Heart left ventricle (tissue), 16 donors: ENCODE measurements at regions not wholly inside any gene's neighbourhood (a gene's known extent, or its start where the extent isn't known, plus 50 kb on each side); places are given as distances from the start of the nearest gene placed in this dataset.

Source experiments
- ATAC-seq, 4 donors: fragments of 200-7000 bp; cut with Tn5 transposase; one replicate each; pipeline ENCODE4 v1.9.1; 2020 to 2022; ENCODE audit warnings: moderate library complexity in 4 of 4, mild to moderate bottlenecking in 3 of 4, moderate number of reproducible peaks in 1 of 4
- DNase-seq, 5 donors: peaks; one replicate each; pipeline ENCODE4 v3.0.0-alpha.2; 2020
- H3K27ac ChIP-seq, 12 donors: fragments of 200-600 bp; sonication (generic) in 4 of 12; one replicate each; pipeline versions ENCODE4 v1.5.0 to v1.8.0; 2016 to 2022; ENCODE audit warnings: mild to moderate bottlenecking in 2 of 12
- H3K27me3 ChIP-seq, 9 donors: fragments of 200-600 bp; sonication (generic) in 2 of 9; one replicate each; pipeline versions ENCODE4 v1.5.1 to v1.8.0; 2016 to 2022; ENCODE audit warnings: mild to moderate bottlenecking in 3 of 9
- H3K36me3 ChIP-seq, 9 donors: fragments of 200-600 bp; sonication (generic) in 2 of 9; one replicate each; pipeline versions ENCODE4 v1.5.0 to v1.8.0; 2018 to 2022; ENCODE audit warnings: mild to moderate bottlenecking in 2 of 9
- H3K4me1 ChIP-seq, 12 donors: fragments of 200-600 bp; sonication (generic) in 4 of 12; one replicate each; pipeline versions ENCODE4 v1.5.0 to v1.8.0; 2016 to 2022; ENCODE audit warnings: mild to moderate bottlenecking in 3 of 12
- H3K4me3 ChIP-seq, 12 donors: fragments of 200-600 bp; sonication (generic) in 4 of 12; one replicate each; pipeline versions ENCODE4 v1.5.0 to v1.8.0; 2017 to 2022; ENCODE audit warnings: mild to moderate bottlenecking in 9 of 12, moderate library complexity in 4 of 12
- H3K9me3 ChIP-seq, 12 donors: fragments of 200-600 bp; sonication (generic) in 4 of 12; one replicate each; pipeline versions ENCODE4 v1.5.0 to v1.8.0; 2016 to 2022; ENCODE audit warnings: mild to moderate bottlenecking in 1 of 12
- CTCF ChIP-seq, 12 donors: fragments of 200-600 bp; sonication (generic) in 4 of 12; IDR thresholded peaks; one replicate each; pipeline versions ENCODE4 v1.5.0 to v1.8.0; 2018 to 2022; ENCODE audit warnings: antibody characterized with exemption in 12 of 12, mild to moderate bottlenecking in 5 of 12
- POLR2A ChIP-seq, 2 donors: fragments of 450-650 bp; IDR thresholded peaks; one replicate each; pipeline ENCODE4 v1.6.1; 2017; ENCODE audit warnings: antibody characterized with exemption in 2 of 2, mild to moderate bottlenecking in 2 of 2, moderate library complexity in 2 of 2
- WGBS, 4 donors: extraction: QIAGEN DNeasy Blood & Tissue Kit in 2 of 4; methylation state at CpG; one replicate each; pipeline versions ENCODE4 v1.1.5 to v1.1.7; 2013 to 2018; 5-methylcytosine and 5-hydroxymethylcytosine counted together
- intact Hi-C, 10 donors: fragments of 100-400 bp; cut with DNase I; formaldehyde crosslinking; loops; one replicate each; pipeline versions ENCODE4 v1.11.1 to v1.14.2; 2022
- donor health status: ischemic (EF 13 %, LVEDD 7.1; RV severe dilation, severe dysfunction).
- donor health status: healthy with polysubstance abuse.
- donor health status: DM: no; HTN: yes; CAD: no.
- donor health status: DM: no; HTN: no; CAD: no.
- donor health status: ischemic (EF 25% LVEDD 6.9; RV normal size, moderate dysfunction).
- donor health status: ischemic (EF 25% LVEDD 5.7; RV mildly dilated, moderate dysfunction).
- donor health status: healthy.
- donor health status: DM: yes; HTN: yes; CAD: no.
- donor health status: ischemic (EF 35%, LVEDD 5.7; RV mildly dilated, moderate dysfunction).
- donor health status: nonischemic (EF 11% LVEDD 7.7; RV severe dilation, severe dysfunction).
- donor health status: DM: yes; HTN: yes; CAD: no.
- donor health status: PGD.
- donor health status: ischemic (EF 29% LVEDD 5.4; RV normal size, mild dysfunction).
- donor health status: nonischemic (EF 23%, LVEDD 6.1; RV moderate dilation, normal function).

- Histone ChIP-seq H3K36me3 (no peaks in the 10 kb centered on the region), H3K4me3 (no peak overlapping the region), H3K4me1 (no peaks in the 10 kb centered on the region), H3K27ac (no peak overlapping the region), H3K9me3 (no peaks in the 10 kb centered on the region), H3K27me3 (no peaks in the 10 kb centered on the region)
- intact Hi-C loops: no loop called here
- DNase-seq (no peak), ATAC-seq (no peak)
- WGBS, 4 donors: 73 to 94% (median 83%) methylated on average over 1 of the region's 1 CpG
- TF ChIP-seq CTCF (IDR thresholded peaks at IDR 0.05): no peak
- no peak for TF ChIP-seq POLR2A (IDR thresholded peaks at IDR 0.05)
Observed at GRCh38 chr18:76640438-76640837, 145.4 kb upstream of the ZNF516 start.

GRCh38 chr18:76634564-76634963 is 139.5 kb upstream of the ZNF516 start:
- 22 to 39% (median 31%) methylated on average over 3 of the region's 3 CpGs for WGBS, 4 donors
- no peaks in the 10 kb centered on the region for H3K36me3 ChIP-seq
- no peak overlapping the region for H3K27ac ChIP-seq
- intact Hi-C loops: no loop called here
- ATAC-seq (no peak), DNase-seq (no peak)
- H3K4me3 ChIP-seq: no peak overlapping the region
- no peaks in the 10 kb centered on the region for H3K27me3 ChIP-seq
- no peaks in the 10 kb centered on the region for H3K4me1 ChIP-seq
- no peak for TF ChIP-seq POLR2A (IDR thresholded peaks at IDR 0.05)
- no peak for TF ChIP-seq CTCF (IDR thresholded peaks at IDR 0.05)
- H3K9me3 ChIP-seq: peaks cover 0 to 3% (median 0%) of the 10 kb centered on the region in 12 donors

GRCh38 chr18:76633588-76634269 is 138.7 kb upstream of the ZNF516 start:
- Histone ChIP-seq H3K36me3 (no peaks in the 10 kb centered on the region), H3K4me1 (no peaks in the 10 kb centered on the region), H3K27ac (no peak overlapping the region), H3K4me3 (no peak overlapping the region), H3K9me3 (peaks cover 0 to 5% (median 0%) of the 10 kb centered on the region in 12 donors), H3K27me3 (no peaks in the 10 kb centered on the region)
- TF ChIP-seq CTCF (IDR thresholded peaks at IDR 0.05) (no peak), POLR2A (IDR thresholded peaks at IDR 0.05) (no peak)
- WGBS, 4 donors: 70 to 90% (median 87%) methylated on average over 2 of the region's 2 CpGs
- ATAC-seq (no peak), DNase-seq (no peak)
- intact Hi-C loops: no loop called here

GRCh38 chr18:76627444-76627843 is 132.4 kb upstream of the ZNF516 start:
- WGBS, 4 donors: 88 to 94% (median 92%) methylated on average over 1 of the region's 1 CpG
- no peak overlapping the region for H3K4me3 ChIP-seq
- intact Hi-C loops: no loop called here
- ATAC-seq (no peak), DNase-seq (no peak)
- no peaks in the 10 kb centered on the region for H3K27me3 ChIP-seq
- TF ChIP-seq POLR2A (IDR thresholded peaks at IDR 0.05): no peak
- no peak for TF ChIP-seq CTCF (IDR thresholded peaks at IDR 0.05)
- peaks cover 0 to 19% (median 0%) of the 10 kb centered on the region in 12 donors for H3K9me3 ChIP-seq
- no peaks in the 10 kb centered on the region for H3K36me3 ChIP-seq
- H3K27ac ChIP-seq: no peak overlapping the region
- H3K4me1 ChIP-seq: no peaks in the 10 kb centered on the region
